ENCODE measurements at regions not wholly inside any gene's neighbourhood (a gene's known extent, or its start where the extent isn't known, plus 50 kb on each side); places are given as distances from the start of the nearest gene placed in this dataset.

GRCh38 chr2:118696786-118697465 is 150.5 kb downstream of the EN1 start:
- DNase-seq (ENCODE audit: low read depth): no peak
- TF ChIP-seq CTCF (IDR thresholded peaks at IDR 0.05; ENCODE audit: low read length, missing control alignments): no peak

GRCh38 chr2:118693287-118693822 is 154.1 kb downstream of the EN1 start:
- H3K4me3 ChIP-seq (replicated peaks; ENCODE audit: low read depth, low read length): no peak overlapping the region
- no peak for TF ChIP-seq CTCF (IDR thresholded peaks at IDR 0.05; ENCODE audit: low read length, missing control alignments)
- DNase-seq (ENCODE audit: low read depth): no peak

More at GRCh38 chr2:118696786-118697465, 150.5 kb downstream of the EN1 start:
- H3K4me3 ChIP-seq (replicated peaks; ENCODE audit: low read depth, low read length): no peak overlapping the region

GRCh38 chr2:118689874-118690273 is 157.6 kb downstream of the EN1 start:
- DNase-seq (ENCODE audit: low read depth): no peak
- no peak for TF ChIP-seq CTCF (IDR thresholded peaks at IDR 0.05; ENCODE audit: low read length, missing control alignments)
- H3K4me3 ChIP-seq (replicated peaks; ENCODE audit: low read depth, low read length): no peak overlapping the region

- no peak overlapping the region for H3K4me3 ChIP-seq (replicated peaks; ENCODE audit: low read depth, low read length)
- no peak for TF ChIP-seq CTCF (IDR thresholded peaks at IDR 0.05; ENCODE audit: low read length, missing control alignments)
Measured at GRCh38 chr2:118689456-118689855, 158.0 kb downstream of the EN1 start.

GRCh38 chr2:118689033-118689432 is 158.4 kb downstream of the EN1 start:
- H3K4me3 ChIP-seq (replicated peaks; ENCODE audit: low read depth, low read length): no peak overlapping the region
- no peak for TF ChIP-seq CTCF (IDR thresholded peaks at IDR 0.05; ENCODE audit: low read length, missing control alignments)
- DNase-seq (ENCODE audit: low read depth): no peak

More at GRCh38 chr2:118689456-118689855, 158.0 kb downstream of the EN1 start:
- no peak for DNase-seq (ENCODE audit: low read depth)

GRCh38 chr2:118687698-118688097 is 159.8 kb downstream of the EN1 start:
- TF ChIP-seq CTCF (IDR thresholded peaks at IDR 0.05; ENCODE audit: low read length, missing control alignments): no peak
- H3K4me3 ChIP-seq (replicated peaks; ENCODE audit: low read depth, low read length): no peak overlapping the region
- peak; percentile 26 for DNase-seq (ENCODE audit: low read depth)

- no peak for TF ChIP-seq CTCF (IDR thresholded peaks at IDR 0.05; ENCODE audit: low read length, missing control alignments)
- DNase-seq (ENCODE audit: low read depth): no peak
- no peak overlapping the region for H3K4me3 ChIP-seq (replicated peaks; ENCODE audit: low read depth, low read length)
Measured at GRCh38 chr2:118687192-118687591, 160.3 kb downstream of the EN1 start.

Data from fibroblast of pulmonary artery (primary cell).